ENCODE measurements at regions not wholly inside any gene's neighbourhood (a gene's known extent, or its start where the extent isn't known, plus 50 kb on each side); places are given as distances from the start of the nearest gene placed in this dataset.

DNA sequence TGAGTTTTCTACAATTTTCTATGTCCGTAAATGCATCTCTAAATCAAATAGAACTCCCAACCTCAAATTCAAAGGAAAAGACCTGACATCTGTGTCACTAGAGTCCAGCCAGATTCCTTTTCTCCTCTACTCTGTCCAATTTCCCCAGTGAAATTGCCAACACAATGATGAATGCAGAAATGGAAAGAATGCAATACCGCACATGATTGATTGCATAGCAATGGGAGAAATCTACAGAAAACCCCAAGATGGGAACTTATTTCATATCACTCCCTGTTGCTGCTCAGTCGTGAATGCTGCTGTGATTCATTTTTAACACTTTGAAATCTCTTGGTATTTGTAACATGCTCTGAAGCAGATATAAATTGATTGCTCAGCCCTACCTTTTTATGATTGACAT, 355.1 kb upstream of the TUSC1 start:
- intact Hi-C loops (cut with micrococcal nuclease): no loop called here
- CTCF ChIA-PET: no interaction called here

DNA sequence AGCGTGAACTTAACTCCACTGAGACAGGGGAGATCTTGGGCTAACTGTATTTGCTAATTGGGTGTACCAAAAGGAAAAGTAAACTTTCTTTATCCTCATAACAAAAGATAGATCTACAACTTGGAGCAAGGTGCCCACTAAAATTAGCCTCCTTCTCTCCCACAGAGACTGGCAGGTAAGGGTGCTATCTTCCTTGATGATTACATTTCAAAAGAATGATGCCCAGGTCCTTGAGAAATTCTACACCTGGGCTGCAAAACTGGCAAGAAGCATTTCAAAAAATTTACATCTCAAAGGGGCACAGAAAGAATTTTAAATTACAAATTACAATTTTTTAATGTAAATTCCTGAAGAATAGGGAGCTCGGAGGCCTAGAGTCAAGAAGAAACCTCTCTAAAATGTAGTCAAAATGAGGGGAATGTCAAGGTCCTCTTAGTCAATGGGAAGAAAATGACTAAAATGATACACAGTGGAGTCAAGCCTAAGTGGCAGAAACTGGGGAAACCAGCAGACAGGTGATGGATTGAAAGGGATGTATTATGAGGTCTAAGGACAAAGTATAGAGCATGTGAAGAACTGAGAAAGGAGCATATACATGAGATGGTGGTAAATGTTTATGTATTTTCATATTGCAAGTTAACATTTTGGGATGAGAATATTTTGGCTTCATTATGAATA, 348.3 kb upstream of the TUSC1 start:
- DNase-seq (no peak), ATAC-seq (no peak)
- ChIA-PET POLR2A (interaction anchor here (0.6 kb wide), 1 partner anchor 26 kb away, joined by 4 read pairs; no protein-coding TSS in a partner anchor), CTCF (no interaction called here)
- Mint-ChIP-seq H3K27me3 (no peaks in the 10 kb centered on the region), H3K4me1 (ENCODE audit: low read depth) (no peaks in the 10 kb centered on the region), H3K36me3 (ENCODE audit: low read depth) (no peaks in the 10 kb centered on the region), H3K4me3 (no peak overlapping the region), H3K27ac (no peak overlapping the region), H3K9me3 (peaks cover 4% of the 10 kb centered on the region)
- intact Hi-C loops (cut with micrococcal nuclease): no loop called here
- TF ChIP-seq, protein P1, sequence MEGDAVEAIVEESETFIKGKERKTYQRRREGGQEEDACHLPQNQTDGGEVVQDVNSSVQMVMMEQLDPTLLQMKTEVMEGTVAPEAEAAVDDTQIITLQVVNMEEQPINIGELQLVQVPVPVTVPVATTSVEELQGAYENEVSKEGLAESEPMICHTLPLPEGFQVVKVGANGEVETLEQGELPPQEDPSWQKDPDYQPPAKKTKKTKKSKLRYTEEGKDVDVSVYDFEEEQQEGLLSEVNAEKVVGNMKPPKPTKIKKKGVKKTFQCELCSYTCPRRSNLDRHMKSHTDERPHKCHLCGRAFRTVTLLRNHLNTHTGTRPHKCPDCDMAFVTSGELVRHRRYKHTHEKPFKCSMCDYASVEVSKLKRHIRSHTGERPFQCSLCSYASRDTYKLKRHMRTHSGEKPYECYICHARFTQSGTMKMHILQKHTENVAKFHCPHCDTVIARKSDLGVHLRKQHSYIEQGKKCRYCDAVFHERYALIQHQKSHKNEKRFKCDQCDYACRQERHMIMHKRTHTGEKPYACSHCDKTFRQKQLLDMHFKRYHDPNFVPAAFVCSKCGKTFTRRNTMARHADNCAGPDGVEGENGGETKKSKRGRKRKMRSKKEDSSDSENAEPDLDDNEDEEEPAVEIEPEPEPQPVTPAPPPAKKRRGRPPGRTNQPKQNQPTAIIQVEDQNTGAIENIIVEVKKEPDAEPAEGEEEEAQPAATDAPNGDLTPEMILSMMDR (IDR thresholded peaks at IDR 0.05): no peak

More for the DNA sequence above, 355.1 kb upstream of the TUSC1 start:
- Mint-ChIP-seq H3K27ac (no peak overlapping the region), H3K36me3 (ENCODE audit: low read depth) (no peaks in the 10 kb centered on the region), H3K27me3 (no peaks in the 10 kb centered on the region), H3K9me3 (peaks cover 19% of the 10 kb centered on the region), H3K4me1 (ENCODE audit: low read depth) (no peaks in the 10 kb centered on the region), H3K4me3 (no peak overlapping the region)
- TF ChIP-seq, protein P1 (IDR thresholded peaks at IDR 0.05): no peak
- DNase-seq (no peak), ATAC-seq (no peak)
- POLR2A ChIA-PET: no interaction called here

DNA sequence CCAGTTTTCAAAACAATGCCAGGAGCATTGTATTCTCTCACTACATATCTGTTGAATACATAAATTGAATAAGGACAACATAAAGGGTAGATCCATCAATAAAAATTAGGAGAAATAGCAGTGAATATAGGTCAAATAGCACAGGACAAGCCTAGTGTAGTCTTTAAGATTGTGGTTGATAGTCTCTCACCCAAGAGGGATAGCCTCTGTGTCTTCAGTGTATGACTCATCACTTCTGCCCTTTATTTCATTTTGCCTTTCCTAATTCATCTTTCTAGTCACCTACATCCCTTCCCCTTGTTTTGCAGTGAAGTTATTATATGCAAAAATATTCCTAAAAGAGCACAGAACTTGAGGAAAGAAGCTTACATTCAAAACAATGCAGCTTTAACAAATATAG, 335.0 kb upstream of the TUSC1 start:
- H3K4me3 Mint-ChIP-seq: no peak overlapping the region
- ATAC-seq (no peak), DNase-seq (no peak)
- ChIA-PET POLR2A (no interaction called here), CTCF (no interaction called here)
- no peak overlapping the region for H3K27ac Mint-ChIP-seq
- TF ChIP-seq, protein P1 (IDR thresholded peaks at IDR 0.05): no peak
- no peaks in the 10 kb centered on the region for H3K27me3 Mint-ChIP-seq
- H3K4me1 Mint-ChIP-seq (ENCODE audit: low read depth): no peaks in the 10 kb centered on the region
- H3K36me3 Mint-ChIP-seq (ENCODE audit: low read depth): no peaks in the 10 kb centered on the region
- intact Hi-C loops (cut with micrococcal nuclease): no loop called here
- H3K9me3 Mint-ChIP-seq: peaks cover 7% of the 10 kb centered on the region

DNA sequence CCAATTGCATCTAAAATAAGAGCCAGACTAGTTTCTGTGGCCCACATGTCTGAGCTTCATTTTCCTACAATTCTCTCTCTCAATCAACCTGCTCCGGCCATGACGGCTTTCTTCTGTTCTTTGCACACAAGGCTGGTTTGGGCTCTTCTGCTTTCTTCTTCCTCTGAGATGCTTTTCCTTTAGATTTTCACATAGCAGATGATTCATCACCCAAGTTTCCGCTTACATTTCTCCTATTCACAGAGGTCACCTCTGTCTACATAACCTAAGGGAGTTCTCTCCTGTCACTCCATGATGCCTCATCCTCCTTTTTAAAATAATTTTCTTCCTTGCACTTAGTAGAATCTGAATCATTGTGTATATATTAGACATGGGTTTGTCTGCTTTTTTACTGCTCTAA, 334.6 kb upstream of the TUSC1 start:
- Mint-ChIP-seq H3K27ac (no peak overlapping the region), H3K27me3 (no peaks in the 10 kb centered on the region), H3K9me3 (peaks cover 3% of the 10 kb centered on the region), H3K4me1 (ENCODE audit: low read depth) (no peaks in the 10 kb centered on the region), H3K4me3 (no peak overlapping the region), H3K36me3 (ENCODE audit: low read depth) (no peaks in the 10 kb centered on the region)
- TF ChIP-seq, protein P1 (IDR thresholded peaks at IDR 0.05): no peak
- POLR2A ChIA-PET: no interaction called here
- no peak for DNase-seq
- CTCF ChIA-PET: no interaction called here
- ATAC-seq: no peak
- intact Hi-C loops (cut with micrococcal nuclease): no loop called here

DNA sequence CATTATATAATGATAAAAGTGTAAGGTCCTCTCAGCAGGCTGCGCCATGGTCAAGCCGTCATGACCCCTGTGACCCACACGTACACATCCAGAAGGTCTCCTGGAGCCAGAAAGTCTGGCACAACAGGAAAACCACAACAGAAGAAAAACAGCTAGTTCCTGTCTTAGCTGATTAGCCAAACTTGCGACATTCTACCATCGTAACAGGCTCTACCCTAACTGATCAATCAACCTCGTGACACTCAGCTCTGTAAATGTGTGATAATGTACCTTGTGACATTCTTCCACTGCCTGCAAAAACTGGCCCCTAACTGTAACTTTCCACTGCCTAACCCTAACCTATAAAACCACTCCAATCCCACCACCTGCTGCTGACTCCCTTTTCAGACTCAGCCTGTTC, 316.4 kb upstream of the TUSC1 start:
- Mint-ChIP-seq H3K36me3 (ENCODE audit: low read depth) (no peaks in the 10 kb centered on the region), H3K27me3 (no peaks in the 10 kb centered on the region), H3K9me3 (peaks cover 32% of the 10 kb centered on the region), H3K4me1 (ENCODE audit: low read depth) (no peaks in the 10 kb centered on the region), H3K27ac (no peak overlapping the region), H3K4me3 (no peak overlapping the region)
- intact Hi-C loops (cut with micrococcal nuclease): no loop called here
- ATAC-seq (no peak), DNase-seq (no peak)
- ChIA-PET POLR2A (no interaction called here), CTCF (no interaction called here)
- TF ChIP-seq, protein P1 (IDR thresholded peaks at IDR 0.05): no peak
